GM23338 (cell line): ENCODE measurements at regions not wholly inside any gene's neighbourhood (a gene's known extent, or its start where the extent isn't known, plus 50 kb on each side); places are given as distances from the start of the nearest gene placed in this dataset.
A peak's percentile ranks its signal among the peaks of the same experiment; 100 is the strongest.

Source experiments
- ATAC-seq: fragments of 200-7000 bp; cut with Tn5 transposase; 3 replicates; pipeline ENCODE4 v1.9.1; 2020
- DNase-seq: peaks from one replicate; pipeline ENCODE4 v3.0.0-alpha.2; 2015; ENCODE audit warnings: low spot score
- H2AFZ ChIP-seq: fragments of 200-600 bp; sonication (generic); 2 replicates; pipeline ENCODE4 v1.8.0; 2016; ENCODE audit warnings: antibody characterized with exemption, mild to moderate bottlenecking, moderate library complexity
- H3F3A ChIP-seq: fragments of 200-600 bp; sonication (generic); replicated peaks from 2 replicates; pipeline ENCODE4 v1.8.0; 2017; ENCODE audit warnings: antibody characterized with exemption, mixed run types, low read depth
- H3K27ac ChIP-seq: fragments of 200-600 bp; sonication (generic); 2 replicates; pipeline ENCODE4 v1.6.1; 2016; ENCODE audit warnings: low read depth
- H3K27me3 ChIP-seq: fragments of 200-600 bp; sonication (generic); 2 replicates; pipeline ENCODE4 v1.8.0; 2016; ENCODE audit warnings: mild to moderate bottlenecking, mixed run types, moderate library complexity; ENCODE audit not compliant: insufficient read depth
- H3K36me3 ChIP-seq: fragments of 200-600 bp; sonication (generic); 2 replicates; pipeline ENCODE4 v1.8.0; 2016; ENCODE audit warnings: mild to moderate bottlenecking; ENCODE audit not compliant: insufficient read depth
- H3K4me1 ChIP-seq: fragments of 200-600 bp; sonication (generic); 2 replicates; pipeline ENCODE4 v1.8.0; 2016; ENCODE audit warnings: mild to moderate bottlenecking, moderate library complexity; ENCODE audit not compliant: insufficient read depth
- H3K4me2 ChIP-seq: fragments of 200-600 bp; sonication (generic); 2 replicates; pipeline ENCODE4 v1.7.1; 2017; ENCODE audit warnings: mixed run types
- H3K4me3 ChIP-seq: fragments of 200-600 bp; sonication (generic); 2 replicates; pipeline ENCODE4 v1.6.1; 2016; ENCODE audit warnings: mixed run types
- H3K79me2 ChIP-seq: fragments of 200-600 bp; sonication (generic); replicated peaks from 2 replicates; pipeline ENCODE4 v1.8.0; 2017; ENCODE audit warnings: mild to moderate bottlenecking; ENCODE audit not compliant: insufficient read depth
- H3K9me2 ChIP-seq: fragments of 200-600 bp; sonication (generic); 2 replicates; pipeline ENCODE4 v1.8.0; 2017; ENCODE audit not compliant: insufficient read depth
- H4K20me1 ChIP-seq: fragments of 200-600 bp; sonication (generic); replicated peaks from 2 replicates; pipeline ENCODE4 v1.8.0; 2017; ENCODE audit warnings: mild to moderate bottlenecking; ENCODE audit not compliant: insufficient read depth
- H3K27ac Mint-ChIP-seq: 2 replicates; pipeline ENCODE4 v1.8.0; 2020; ENCODE audit warnings: inconsistent platforms, mild to moderate bottlenecking, moderate library complexity, mixed read lengths
- H3K27me3 Mint-ChIP-seq: 3 replicates; pipeline ENCODE4 v1.8.0; 2022; ENCODE audit warnings: low read depth, mild to moderate bottlenecking, moderate library complexity, mixed read lengths, inconsistent platforms; ENCODE audit not compliant: insufficient read depth, poor library complexity
- H3K36me3 Mint-ChIP-seq: 3 replicates; pipeline ENCODE4 v1.8.0; 2021; ENCODE audit warnings: low read depth, mild to moderate bottlenecking, inconsistent platforms, moderate library complexity, mixed read lengths
- H3K4me1 Mint-ChIP-seq: 3 replicates; pipeline ENCODE4 v1.8.0; 2020; ENCODE audit warnings: mild to moderate bottlenecking, inconsistent platforms, mixed read lengths
- H3K4me3 Mint-ChIP-seq: 3 replicates; pipeline ENCODE4 v1.8.0; 2021; ENCODE audit warnings: moderate library complexity, mild to moderate bottlenecking, inconsistent platforms, mixed read lengths
- H3K9me3 Mint-ChIP-seq: 3 replicates; pipeline ENCODE4 v1.8.0; 2020; ENCODE audit warnings: moderate library complexity, mild to moderate bottlenecking, inconsistent platforms, mixed read lengths
- CREB1 ChIP-seq: fragments of 250-450 bp; sonication (Bioruptor Pico); IDR thresholded peaks from 2 replicates; pipeline ENCODE4 v1.5.0; 2020; ENCODE audit warnings: low read depth, mild to moderate bottlenecking, moderate library complexity
- CTCF ChIP-seq, 2 experiments: fragments of 200-600 bp in 1 of 2; sonication (generic) in 1 of 2; conservative IDR thresholded peaks; 2 replicates each; pipeline versions ENCODE4 v1.5.1 to v1.6.1; 2016 to 2017; ENCODE audit warnings: antibody characterized with exemption in 2 of 2, low read depth in 2 of 2, mild to moderate bottlenecking in 2 of 2, moderate library complexity in 1 of 2
- ETS1 ChIP-seq: IDR thresholded peaks from 2 replicates; pipeline ENCODE4 v1.6.1; 2016; ENCODE audit warnings: antibody characterized with exemption
- EZH2 ChIP-seq: fragments of 200-600 bp; sonication (generic); IDR thresholded peaks from one replicate; pipeline ENCODE4 v1.8.0; 2017; ENCODE audit warnings: antibody characterized with exemption, mild to moderate bottlenecking, low read depth; ENCODE audit not compliant: unreplicated experiment
- EZH2phosphoT487 ChIP-seq: fragments of 200-600 bp; sonication (generic); IDR thresholded peaks from one replicate; pipeline ENCODE4 v1.8.1; 2018; ENCODE audit warnings: antibody characterized with exemption; ENCODE audit not compliant: unreplicated experiment
- JUNB ChIP-seq: IDR thresholded peaks from one replicate; pipeline ENCODE4 v1.6.1; 2016; ENCODE audit warnings: antibody characterized with exemption; ENCODE audit not compliant: unreplicated experiment
- NANOG ChIP-seq: IDR thresholded peaks from 2 replicates; pipeline ENCODE4 v1.6.1; 2016; ENCODE audit warnings: antibody characterized with exemption, borderline replicate concordance
- POLR2AphosphoS5 ChIP-seq: IDR thresholded peaks from 2 replicates; pipeline ENCODE4 v1.6.1; 2016; ENCODE audit warnings: antibody characterized with exemption, low read depth
- REST ChIP-seq: IDR thresholded peaks from one replicate; pipeline ENCODE4 v1.6.1; 2018; ENCODE audit warnings: antibody characterized with exemption; ENCODE audit not compliant: unreplicated experiment
- STAT1 ChIP-seq: IDR thresholded peaks from one replicate; pipeline ENCODE4 v1.6.1; 2016; ENCODE audit warnings: antibody characterized with exemption; ENCODE audit not compliant: unreplicated experiment
- ZNF114 ChIP-seq: fragments of 250-450 bp; sonication (Bioruptor Pico); IDR thresholded peaks from 2 replicates; pipeline ENCODE4 v1.5.0; 2020; ENCODE audit warnings: mild to moderate bottlenecking, moderate library complexity
- ZNF331 ChIP-seq: fragments of 250-450 bp; sonication (Bioruptor Pico); IDR thresholded peaks from 2 replicates; pipeline ENCODE4 v1.5.0; 2020; ENCODE audit warnings: low read depth, mild to moderate bottlenecking, moderate library complexity
- ZNF462 ChIP-seq: fragments of 250-450 bp; sonication (Bioruptor Pico); IDR thresholded peaks from 2 replicates; pipeline ENCODE4 v1.5.0; 2020; ENCODE audit warnings: mild to moderate bottlenecking, moderate library complexity

GRCh38 chr1:83631851-83632250 is 367.1 kb downstream of the TTLL7 start:
- Histone ChIP-seq H3K27me3 (no peaks in the 10 kb centered on the region), H3K79me2 (no peaks in the 10 kb centered on the region), H2AFZ (peak overlapping the region; percentile 12; the same call in 1 of the 2 replicates), H3K4me3 (no peak overlapping the region), H3K9me2 (peaks cover 19% of the 10 kb centered on the region), H3K4me1 (peaks cover 8% of the 10 kb centered on the region; the same call in 1 of the 2 replicates), H3K27ac (no peak overlapping the region), H3K4me2 (no peak overlapping the region), H3K36me3 (no peaks in the 10 kb centered on the region; the same call in 1 of the 2 replicates), H3F3A (no peaks in the 10 kb centered on the region), H4K20me1 (no peaks in the 10 kb centered on the region)
- no peak overlapping the region for H3K27ac Mint-ChIP-seq
- TF ChIP-seq POLR2AphosphoS5 (no peak), CREB1 (CRISPR knock-in tag) (no peak), NANOG (no peak), STAT1 (no peak), ZNF331 (no peak), EZH2phosphoT487 (no peak), ZNF462 (CRISPR knock-in tag) (no peak), EZH2 (no peak), ZNF114 (no peak), CTCF (conservative IDR thresholded peaks at IDR 0.05; ENCODE audit: low read depth in 2 of 2) (no peak), ETS1 (no peak), REST (no peak), JUNB (no peak)
- no peak for ATAC-seq
- H3K9me3 Mint-ChIP-seq = peaks cover 4% of the 10 kb centered on the region; the same call in 2 of the 3 replicates
- peaks cover 15% of the 10 kb centered on the region; the same call in 2 of the 3 replicates for H3K4me1 Mint-ChIP-seq
- peaks cover 5% of the 10 kb centered on the region; the same call in 1 of the 3 replicates for H3K36me3 Mint-ChIP-seq
- DNase-seq = no peak
- peaks cover 6% of the 10 kb centered on the region for H3K27me3 Mint-ChIP-seq
- no peak overlapping the region for H3K4me3 Mint-ChIP-seq
